Gastroesophageal sphincter (tissue), 4 donors: ENCODE measurements at regions not wholly inside any gene's neighbourhood (a gene's known extent, or its start where the extent isn't known, plus 50 kb on each side); places are given as distances from the start of the nearest gene placed in this dataset.

Experiments used
- ATAC-seq: fragments of 150-250 bp; one replicate; pipeline ENCODE4 v1.9.1; 2016; ENCODE audit warnings: mild to moderate bottlenecking, moderate library complexity
- H3K27ac ChIP-seq, 4 donors: fragments of 200-600 bp; sonication (generic) in 3 of 4; 1 replicate in 3 of 4; 2 replicates in 1 of 4; pipeline ENCODE4 v1.5.1; 2016 to 2019
- H3K27me3 ChIP-seq: fragments of 200-600 bp; sonication (generic); one replicate; pipeline ENCODE4 v1.5.1; 2019
- H3K36me3 ChIP-seq, 2 donors: fragments of 200-600 bp; sonication (generic); one replicate each; pipeline ENCODE4 v1.5.1; 2019; ENCODE audit warnings: control low read depth in 1 of 2
- H3K4me1 ChIP-seq, 3 donors: fragments of 200-600 bp; sonication (generic); 1 replicate in 2 of 3; 2 replicates in 1 of 3; pipeline ENCODE4 v1.5.1; 2016 to 2019; ENCODE audit warnings: control low read depth in 2 of 3
- H3K4me3 ChIP-seq, 2 donors: fragments of 200-600 bp; sonication (generic); one replicate each; pipeline ENCODE4 v1.5.1; 2019; ENCODE audit warnings: mild to moderate bottlenecking in 1 of 2, moderate library complexity in 1 of 2
- H3K9me3 ChIP-seq, 3 donors: fragments of 200-600 bp; sonication (generic); one replicate each; pipeline ENCODE4 v1.5.1; 2017 to 2019; ENCODE audit warnings: control low read depth in 2 of 3
- EP300 ChIP-seq: sonication (generic); formaldehyde crosslinking; IDR thresholded peaks from one replicate; pipeline ENCODE4 v1.6.1; 2017; ENCODE audit warnings: antibody characterized with exemption, mild to moderate bottlenecking
- POLR2A ChIP-seq, 2 donors: fragments of 450-650 bp; IDR thresholded peaks; one replicate each; pipeline ENCODE4 v1.6.1; 2017; ENCODE audit warnings: antibody characterized with exemption in 2 of 2, mild to moderate bottlenecking in 2 of 2, moderate library complexity in 1 of 2
- POLR2AphosphoS5 ChIP-seq: sonication (generic); formaldehyde crosslinking; IDR thresholded peaks from one replicate; pipeline ENCODE4 v1.6.1; 2017; ENCODE audit warnings: antibody characterized with exemption
- WGBS, 2 donors: methylation state at CpG; one replicate each; pipeline ENCODE4 v1.1.5; 2018; ENCODE audit warnings: low coverage in 1 of 2; 5-methylcytosine and 5-hydroxymethylcytosine counted together
- TF ChIP-seq, protein P1 (sequence below), 4 experiments: fragments of 200-600 bp in 2 of 4; fragments of 450-650 bp in 2 of 4; sonication (generic) in 1 of 4; IDR thresholded peaks; one replicate each; pipeline ENCODE4 v1.5.1; 2017 to 2019; ENCODE audit warnings: antibody characterized with exemption in 4 of 4, mild to moderate bottlenecking in 2 of 4, moderate library complexity in 2 of 4

DNA sequence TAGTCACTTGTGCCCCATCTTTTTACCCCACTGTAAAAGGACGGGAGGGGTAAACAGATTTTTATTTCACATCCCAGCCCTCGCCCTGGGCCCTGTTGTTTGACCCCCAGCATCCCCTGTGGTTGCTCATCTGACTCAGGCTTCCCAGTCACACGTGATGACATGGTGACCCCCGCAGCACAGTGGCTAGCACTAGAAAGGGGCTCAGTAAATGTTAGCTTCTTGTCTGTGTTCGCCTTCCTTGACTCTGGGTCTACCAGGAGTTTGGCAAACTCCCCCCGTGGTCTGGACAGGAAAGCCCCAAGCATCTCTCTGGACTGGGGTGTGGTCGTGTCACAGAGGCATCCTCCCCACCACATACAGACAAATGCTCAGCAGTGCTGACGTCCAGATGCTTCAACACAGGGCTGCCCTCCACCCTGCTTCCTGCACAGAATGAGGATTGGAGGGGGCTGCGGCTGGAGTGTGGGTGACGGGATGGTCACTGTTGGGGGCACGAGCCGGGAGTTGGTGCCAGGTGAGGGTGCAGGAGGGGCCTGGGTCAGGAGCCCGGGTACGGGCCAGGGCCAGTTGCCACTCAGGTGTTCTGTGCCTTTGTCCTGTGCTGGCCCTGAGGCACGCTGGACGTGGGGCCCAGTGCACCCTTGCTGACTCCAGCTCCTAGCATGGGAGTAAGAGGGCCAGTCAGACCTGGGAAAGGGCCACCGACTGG lies 69.1 kb downstream of the METRNL start:
- Histone ChIP-seq H3K4me3 (no peak overlapping the region), H3K36me3 (no peaks in the 10 kb centered on the region), H3K27me3 (no peaks in the 10 kb centered on the region), H3K9me3 (no peaks in the 10 kb centered on the region), H3K4me1 (peaks cover 0 to 18% (median 8%) of the 10 kb centered on the region in 3 donors), H3K27ac (no peak overlapping the region)
- ATAC-seq, result no peak
- TF ChIP-seq POLR2A (IDR thresholded peaks at IDR 0.05) (no peak), EP300 (no peak), POLR2AphosphoS5 (no peak)
- TF ChIP-seq, protein P1, sequence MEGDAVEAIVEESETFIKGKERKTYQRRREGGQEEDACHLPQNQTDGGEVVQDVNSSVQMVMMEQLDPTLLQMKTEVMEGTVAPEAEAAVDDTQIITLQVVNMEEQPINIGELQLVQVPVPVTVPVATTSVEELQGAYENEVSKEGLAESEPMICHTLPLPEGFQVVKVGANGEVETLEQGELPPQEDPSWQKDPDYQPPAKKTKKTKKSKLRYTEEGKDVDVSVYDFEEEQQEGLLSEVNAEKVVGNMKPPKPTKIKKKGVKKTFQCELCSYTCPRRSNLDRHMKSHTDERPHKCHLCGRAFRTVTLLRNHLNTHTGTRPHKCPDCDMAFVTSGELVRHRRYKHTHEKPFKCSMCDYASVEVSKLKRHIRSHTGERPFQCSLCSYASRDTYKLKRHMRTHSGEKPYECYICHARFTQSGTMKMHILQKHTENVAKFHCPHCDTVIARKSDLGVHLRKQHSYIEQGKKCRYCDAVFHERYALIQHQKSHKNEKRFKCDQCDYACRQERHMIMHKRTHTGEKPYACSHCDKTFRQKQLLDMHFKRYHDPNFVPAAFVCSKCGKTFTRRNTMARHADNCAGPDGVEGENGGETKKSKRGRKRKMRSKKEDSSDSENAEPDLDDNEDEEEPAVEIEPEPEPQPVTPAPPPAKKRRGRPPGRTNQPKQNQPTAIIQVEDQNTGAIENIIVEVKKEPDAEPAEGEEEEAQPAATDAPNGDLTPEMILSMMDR (IDR thresholded peaks at IDR 0.05), result no peak
- whole genome bisulfite sequencing, 2 donors, result 71 to 89% methylated on average over 1 to 4 of the region's 17 CpGs

DNA sequence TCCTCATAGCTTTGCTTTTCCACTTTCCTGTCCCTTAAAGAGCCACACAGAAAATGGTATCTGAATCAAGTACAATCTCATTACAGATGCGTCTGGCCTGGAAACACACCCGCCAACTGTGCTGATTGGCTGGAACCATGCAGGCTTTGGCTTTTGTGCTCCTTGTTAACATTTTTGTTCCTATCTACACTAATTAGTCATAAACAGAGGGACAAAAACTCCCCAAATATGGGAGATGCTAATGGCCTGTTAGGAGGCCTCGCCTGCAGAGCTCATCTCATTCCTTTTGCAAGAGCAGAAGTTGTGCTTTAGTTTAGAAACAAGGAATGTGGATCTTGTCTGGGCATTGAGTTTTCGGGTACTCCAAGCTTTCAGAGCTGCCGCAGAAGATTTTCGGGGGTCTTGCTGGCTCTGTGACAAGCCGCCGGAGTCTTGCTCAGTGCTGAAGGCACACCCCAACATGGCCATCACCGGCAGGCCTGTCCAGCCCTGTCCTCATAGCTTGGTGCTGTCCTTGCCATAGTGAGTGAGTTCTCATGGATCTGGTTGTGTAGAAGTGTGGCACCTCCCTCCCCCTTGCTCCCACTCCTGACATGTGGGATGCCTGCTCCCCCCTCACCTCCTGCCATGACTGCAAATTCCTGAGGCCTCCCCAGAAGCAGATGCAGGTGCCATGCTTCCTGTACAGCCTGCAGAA lies 69.8 kb downstream of the METRNL start:
- WGBS, 2 donors, result 91 to 100% methylated on average over 3 to 9 of the region's 9 CpGs
- ATAC-seq, result no peak
- TF ChIP-seq, protein P1 (IDR thresholded peaks at IDR 0.05), result no peak
- no peak for TF ChIP-seq POLR2AphosphoS5
- H3K27ac ChIP-seq, result no peak overlapping the region
- peaks cover 0 to 25% (median 8%) of the 10 kb centered on the region in 3 donors for H3K4me1 ChIP-seq
- no peaks in the 10 kb centered on the region for H3K9me3 ChIP-seq
- H3K36me3 ChIP-seq, result no peaks in the 10 kb centered on the region
- no peak overlapping the region for H3K4me3 ChIP-seq
- no peaks in the 10 kb centered on the region for H3K27me3 ChIP-seq

DNA sequence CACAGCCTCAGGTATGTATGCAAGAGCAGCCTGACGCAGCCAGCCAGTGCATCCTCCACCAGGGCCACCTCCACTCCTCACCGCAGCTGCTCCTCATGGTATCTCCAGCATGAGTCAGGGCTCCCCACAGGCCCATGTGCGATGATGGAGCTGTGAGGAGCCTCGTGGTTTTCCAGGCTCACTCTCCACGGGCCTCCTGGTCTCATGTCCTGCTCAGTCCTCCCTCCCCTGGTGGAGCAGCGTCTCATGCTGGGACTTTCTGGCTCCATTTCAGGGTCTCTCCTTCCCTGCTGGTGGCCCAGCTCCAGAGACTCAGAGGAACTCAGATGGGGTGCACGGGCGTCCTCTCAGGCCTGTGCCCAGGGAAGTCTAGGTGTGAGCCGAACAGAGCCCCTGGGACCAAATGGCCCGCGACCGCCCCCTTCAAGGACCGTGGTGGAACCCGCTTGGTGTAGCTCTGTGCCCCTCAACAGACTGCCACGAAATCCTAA lies 70.4 kb downstream of the METRNL start:
- H3K4me1 ChIP-seq, result peaks cover 0 to 31% (median 5%) of the 10 kb centered on the region in 3 donors
- WGBS, 2 donors, result 92 to 100% methylated on average over 4 to 6 of the region's 15 CpGs
- no peaks in the 10 kb centered on the region for H3K36me3 ChIP-seq
- H3K27me3 ChIP-seq, result no peaks in the 10 kb centered on the region
- no peak overlapping the region for H3K27ac ChIP-seq
- ATAC-seq, result no peak
- H3K9me3 ChIP-seq, result no peaks in the 10 kb centered on the region
- no peak overlapping the region for H3K4me3 ChIP-seq
- no peak for TF ChIP-seq POLR2AphosphoS5
- no peak for TF ChIP-seq POLR2A (IDR thresholded peaks at IDR 0.05)
- TF ChIP-seq, protein P1 (IDR thresholded peaks at IDR 0.05), result no peak
- no peak for TF ChIP-seq EP300

DNA sequence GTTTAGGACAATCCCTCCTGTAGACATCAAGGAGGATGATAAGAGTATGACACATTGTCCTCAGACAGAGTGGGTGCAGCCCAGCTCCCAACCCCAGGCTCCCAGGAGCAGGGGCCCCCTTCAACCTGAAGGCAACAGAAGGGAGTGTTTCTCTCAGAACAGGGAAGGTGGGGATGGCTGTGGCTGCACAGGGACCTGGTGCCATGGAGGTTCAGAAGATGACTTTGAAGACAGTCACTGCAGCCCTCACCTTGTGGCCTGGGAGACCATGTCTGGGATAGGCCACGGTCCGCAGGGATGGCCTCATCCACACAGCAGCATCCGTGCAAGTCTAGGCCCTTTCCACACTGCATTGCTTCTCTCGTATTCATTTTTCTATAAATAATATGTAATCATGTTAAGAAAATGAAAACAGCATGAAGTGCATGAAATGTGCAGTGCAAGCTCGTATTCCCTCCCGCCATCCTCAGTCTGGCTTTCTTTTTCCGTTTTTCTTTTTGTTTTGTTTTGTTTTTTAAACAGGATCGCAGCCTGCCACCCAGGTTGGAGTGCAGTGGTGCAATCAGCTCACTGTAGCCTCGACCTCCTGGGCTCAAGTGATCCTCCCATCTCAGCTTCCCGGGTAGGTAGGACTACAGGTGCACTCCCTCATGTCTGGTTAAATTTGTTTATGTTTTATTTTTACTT lies 71.1 kb downstream of the METRNL start:
- Histone ChIP-seq H3K4me1 (peaks cover 0 to 34% (median 3%) of the 10 kb centered on the region in 3 donors), H3K27ac (no peak overlapping the region), H3K4me3 (no peak overlapping the region), H3K27me3 (no peaks in the 10 kb centered on the region), H3K9me3 (no peaks in the 10 kb centered on the region), H3K36me3 (no peaks in the 10 kb centered on the region)
- WGBS, 2 donors, result 89 to 90% methylated on average over 8 to 10 of the region's 10 CpGs
- no peak for ATAC-seq
- TF ChIP-seq, protein P1 (IDR thresholded peaks at IDR 0.05), result no peak
- TF ChIP-seq POLR2A (IDR thresholded peaks at IDR 0.05) (no peak), POLR2AphosphoS5 (no peak), EP300 (no peak)
